LNCAP (cell line): ENCODE measurements at regions not wholly inside any gene's neighbourhood (a gene's known extent, or its start where the extent isn't known, plus 50 kb on each side); places are given as distances from the start of the nearest gene placed in this dataset.

Experiments used
- TF ChIP-seq, protein P1 (sequence below): fragments of 450-650 bp; IDR thresholded peaks from 2 replicates; pipeline ENCODE4 v1.5.1; 2017; ENCODE audit warnings: mild to moderate bottlenecking

DNA sequence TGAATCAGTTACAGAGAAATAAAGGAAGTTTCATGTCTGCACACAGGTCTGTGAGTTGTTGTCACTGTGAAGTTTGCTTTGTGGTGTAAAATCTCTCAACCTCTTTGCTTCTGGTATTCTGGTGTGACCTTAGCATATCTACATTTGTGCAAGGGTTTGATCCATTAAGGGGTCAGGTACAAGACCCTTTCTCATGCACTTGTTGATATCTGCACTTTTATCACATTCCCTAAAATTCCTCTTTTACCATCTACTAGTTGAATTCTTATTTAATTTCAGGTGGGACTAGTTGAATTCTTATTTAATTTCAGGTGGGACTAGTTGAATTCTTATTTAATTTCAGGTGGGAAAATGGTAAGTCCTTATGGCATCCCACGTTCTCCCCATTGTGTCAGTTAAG lies 306.7 kb upstream of the ZNF608 start:
- TF ChIP-seq, protein P1, sequence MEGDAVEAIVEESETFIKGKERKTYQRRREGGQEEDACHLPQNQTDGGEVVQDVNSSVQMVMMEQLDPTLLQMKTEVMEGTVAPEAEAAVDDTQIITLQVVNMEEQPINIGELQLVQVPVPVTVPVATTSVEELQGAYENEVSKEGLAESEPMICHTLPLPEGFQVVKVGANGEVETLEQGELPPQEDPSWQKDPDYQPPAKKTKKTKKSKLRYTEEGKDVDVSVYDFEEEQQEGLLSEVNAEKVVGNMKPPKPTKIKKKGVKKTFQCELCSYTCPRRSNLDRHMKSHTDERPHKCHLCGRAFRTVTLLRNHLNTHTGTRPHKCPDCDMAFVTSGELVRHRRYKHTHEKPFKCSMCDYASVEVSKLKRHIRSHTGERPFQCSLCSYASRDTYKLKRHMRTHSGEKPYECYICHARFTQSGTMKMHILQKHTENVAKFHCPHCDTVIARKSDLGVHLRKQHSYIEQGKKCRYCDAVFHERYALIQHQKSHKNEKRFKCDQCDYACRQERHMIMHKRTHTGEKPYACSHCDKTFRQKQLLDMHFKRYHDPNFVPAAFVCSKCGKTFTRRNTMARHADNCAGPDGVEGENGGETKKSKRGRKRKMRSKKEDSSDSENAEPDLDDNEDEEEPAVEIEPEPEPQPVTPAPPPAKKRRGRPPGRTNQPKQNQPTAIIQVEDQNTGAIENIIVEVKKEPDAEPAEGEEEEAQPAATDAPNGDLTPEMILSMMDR = no peak

DNA sequence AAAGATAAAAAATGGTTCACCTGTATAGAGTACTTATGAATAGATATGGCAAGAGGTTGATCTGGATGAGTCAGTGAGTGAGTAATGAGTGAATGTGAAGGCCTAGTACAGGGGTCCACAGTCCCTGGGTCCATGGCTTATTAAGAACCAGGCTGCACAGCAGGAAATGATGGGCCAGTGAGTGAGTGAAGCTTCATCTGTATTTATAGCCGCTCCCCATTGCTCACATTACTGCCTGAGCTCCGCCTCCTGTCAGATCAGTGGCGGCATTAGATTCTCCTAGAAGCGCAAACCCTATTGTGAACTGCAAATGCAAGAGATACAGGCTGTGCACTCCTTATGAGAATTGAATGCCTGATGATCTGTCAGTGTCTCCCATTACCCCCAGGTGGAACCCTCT lies 307.7 kb upstream of the ZNF608 start:
- TF ChIP-seq, protein P1 = no peak

DNA sequence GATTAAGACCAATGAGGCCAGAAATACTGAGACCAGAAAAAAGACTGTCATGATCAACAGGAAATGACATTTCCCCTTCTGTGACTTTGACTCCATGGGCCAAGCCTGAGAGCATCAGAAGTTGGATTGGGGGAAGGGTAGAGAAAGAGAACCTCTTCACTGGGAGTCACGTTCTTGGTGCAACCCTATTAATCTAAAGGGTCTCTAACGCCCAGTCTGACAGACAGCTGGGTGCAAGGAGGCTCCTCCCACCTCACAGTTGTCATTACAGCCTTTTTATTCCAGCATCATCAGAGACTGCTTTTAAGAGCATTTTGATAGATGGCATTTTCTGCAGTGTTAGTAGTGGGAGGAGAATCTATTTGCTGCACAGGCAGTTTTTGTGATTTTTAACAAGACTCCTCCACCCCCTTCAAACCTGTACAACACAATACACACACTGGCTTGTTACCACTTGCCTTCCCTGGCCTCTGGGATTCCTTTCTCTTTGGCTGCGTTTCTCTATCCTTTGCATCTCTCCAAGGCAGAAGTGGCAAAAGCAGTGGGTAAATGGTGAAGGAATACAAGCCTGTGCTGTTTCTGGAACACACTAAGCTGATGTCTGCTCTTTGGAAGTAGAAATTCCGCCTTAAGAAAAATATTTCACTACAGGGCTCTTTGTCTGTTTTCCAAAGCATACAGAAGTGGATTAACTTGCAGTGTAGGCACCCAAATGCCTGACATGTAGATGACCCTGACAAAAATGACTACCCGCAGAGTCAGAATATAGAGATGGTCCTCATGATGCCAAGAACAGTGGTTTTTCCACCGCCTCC lies 310.4 kb upstream of the ZNF608 start:
- TF ChIP-seq, protein P1 = no peak

DNA sequence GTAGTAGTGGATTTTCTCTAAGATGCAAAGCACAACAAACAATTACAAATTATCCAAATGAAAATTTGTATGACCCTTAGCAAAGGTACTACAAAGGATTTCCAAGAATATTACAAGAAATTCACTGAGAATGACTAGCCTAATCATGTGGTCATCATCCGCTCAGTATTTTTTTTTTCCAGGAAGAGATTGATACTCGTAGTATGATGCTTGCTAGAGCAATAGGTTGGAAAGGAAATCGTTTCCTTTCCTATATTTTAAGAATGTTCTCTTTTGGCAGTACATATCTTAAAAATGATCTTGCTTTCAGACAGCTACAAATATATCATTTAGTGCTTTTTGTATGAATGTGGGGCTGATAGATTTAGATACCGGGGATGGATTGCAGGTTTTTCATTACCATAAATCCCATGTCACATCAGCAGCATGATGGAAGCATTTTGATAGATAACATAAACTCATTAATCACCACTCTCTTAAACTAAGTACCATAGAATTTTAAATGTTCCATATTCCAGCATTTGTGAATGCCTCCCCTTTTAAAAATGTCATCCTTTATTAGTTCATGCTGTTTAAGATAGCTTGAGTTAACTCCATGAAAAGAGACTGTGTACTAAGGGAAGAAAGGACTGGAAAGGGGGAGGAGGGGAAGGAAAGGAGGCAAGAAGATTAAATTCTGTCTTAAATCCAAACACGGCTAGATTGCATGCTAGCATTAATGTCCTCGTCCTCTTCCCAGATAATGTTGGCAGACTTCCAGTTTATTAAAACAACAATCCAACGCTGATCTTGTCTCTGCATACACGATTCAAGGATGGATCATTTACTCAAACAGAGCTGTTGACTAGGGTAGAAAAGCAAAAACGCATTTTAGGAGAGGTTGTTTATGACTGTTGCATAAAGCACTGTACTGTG lies 311.7 kb upstream of the ZNF608 start:
- TF ChIP-seq, protein P1 = no peak

DNA sequence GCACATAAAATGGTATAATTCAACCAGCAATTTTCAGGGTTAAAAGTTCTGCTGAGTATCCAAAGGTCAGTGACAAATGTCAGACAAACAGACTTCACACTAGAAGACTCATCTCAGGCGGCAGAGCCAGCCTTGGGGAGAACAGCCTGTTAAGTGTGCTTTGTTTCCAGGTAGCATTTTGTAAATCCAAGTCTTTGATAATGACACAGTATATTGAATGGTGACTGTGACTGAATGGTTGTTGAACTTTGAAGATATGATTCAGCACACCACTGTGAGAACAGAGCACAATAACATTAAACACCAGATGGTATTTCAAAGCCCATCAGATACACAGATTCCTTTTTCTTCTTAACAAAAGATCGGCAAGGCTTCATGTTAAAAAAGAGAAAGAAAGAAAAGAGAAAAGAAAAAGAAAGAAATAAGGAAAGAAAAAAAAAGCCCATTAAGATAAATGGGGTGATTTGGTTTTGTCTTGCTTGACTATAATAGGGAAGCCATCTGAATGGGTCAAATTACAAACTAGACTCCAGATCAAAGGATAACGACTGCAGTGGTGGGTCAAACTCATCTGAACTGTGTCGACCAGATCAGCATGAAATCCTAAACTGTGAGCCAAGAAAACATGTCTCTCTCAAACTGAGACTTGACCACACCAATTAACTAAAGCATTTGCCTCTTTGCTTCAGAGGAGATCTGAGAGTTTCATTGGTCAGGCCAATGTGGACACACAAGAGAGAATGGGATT lies 313.0 kb upstream of the ZNF608 start:
- TF ChIP-seq, protein P1 = no peak

DNA sequence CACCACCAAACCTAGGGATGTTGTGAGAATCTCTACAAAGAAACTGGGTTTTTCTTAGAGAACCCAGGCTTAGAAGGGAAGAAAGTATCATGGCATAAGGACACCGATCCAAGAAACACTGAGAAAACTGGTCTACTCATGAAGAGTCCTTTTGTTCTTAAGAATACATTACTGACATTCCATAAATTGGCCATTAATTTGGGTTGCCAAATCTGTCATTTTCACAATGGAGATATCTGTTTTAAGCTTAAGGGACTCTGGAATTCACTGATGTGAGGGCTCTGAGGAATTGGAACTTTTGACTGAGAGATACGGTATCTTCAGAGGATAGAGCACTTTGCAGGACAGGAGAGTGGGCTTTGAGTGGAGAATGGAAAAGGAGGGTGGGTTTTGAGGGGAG lies 315.3 kb upstream of the ZNF608 start:
- TF ChIP-seq, protein P1 = no peak
